Small intestine (tissue), 7 donors: ENCODE measurements at regions not wholly inside any gene's neighbourhood (a gene's known extent, or its start where the extent isn't known, plus 50 kb on each side); places are given as distances from the start of the nearest gene placed in this dataset.

Experiments used
- DNase-seq, 2 donors: peaks; one replicate each; pipeline versions ENCODE4 v3.0.0 to v3.0.0-alpha.2; 2013
- FAIRE-seq: peaks from 2 replicates; lab custom pipeline; 2012; peaks lifted over from hg19 to GRCh38; lab: Jason Lieb, UNC
- H3K27ac ChIP-seq, 3 donors: one replicate each; pipeline ENCODE4 v1.5.1; 2013; ENCODE audit warnings: low read length in 2 of 3, mild to moderate bottlenecking in 2 of 3, control low read depth in 1 of 3, inconsistent platforms in 1 of 3, low read depth in 1 of 3, moderate library complexity in 1 of 3
- H3K27me3 ChIP-seq, 3 donors: one replicate each; pipeline ENCODE4 v1.6.1; 2013; ENCODE audit warnings: low read length in 3 of 3, inconsistent platforms in 1 of 3; ENCODE audit not compliant: control insufficient read depth in 3 of 3, insufficient read depth in 3 of 3
- H3K36me3 ChIP-seq, 3 donors: one replicate each; pipeline ENCODE4 v1.6.1; 2013; ENCODE audit warnings: low read length in 3 of 3, inconsistent platforms in 1 of 3, low read depth in 1 of 3, mild to moderate bottlenecking in 1 of 3, moderate library complexity in 1 of 3; ENCODE audit not compliant: control insufficient read depth in 3 of 3, insufficient read depth in 2 of 3
- H3K4me1 ChIP-seq, 3 donors: one replicate each; pipeline ENCODE4 v1.6.1; 2013; ENCODE audit warnings: low read length in 2 of 3, inconsistent platforms in 1 of 3, low read depth in 1 of 3, mild to moderate bottlenecking in 1 of 3, moderate library complexity in 1 of 3; ENCODE audit not compliant: control insufficient read depth in 3 of 3, insufficient read depth in 2 of 3
- H3K4me3 ChIP-seq, 3 donors: one replicate each; pipeline ENCODE4 v1.5.1; 2013; ENCODE audit warnings: low read length in 3 of 3, control low read depth in 1 of 3, inconsistent platforms in 1 of 3, low read depth in 1 of 3, mild to moderate bottlenecking in 1 of 3, moderate library complexity in 1 of 3
- H3K9me3 ChIP-seq, 2 donors: one replicate each; pipeline ENCODE4 v1.6.1; 2013; ENCODE audit warnings: low read depth in 1 of 2, low read length in 1 of 2; ENCODE audit not compliant: control insufficient read depth in 2 of 2, insufficient read depth in 1 of 2
- WGBS, 3 donors: extraction: QIAGEN DNeasy Blood & Tissue Kit; methylation state at CpG; one replicate each; pipeline ENCODE4 v1.1.7; 2013; 5-methylcytosine and 5-hydroxymethylcytosine counted together
- donor health status: healthy with polysubstance abuse.
- donor health status: control.
- donor health status: control.
- donor health status: Bipolar disorder and iron deficiency.
- donor health status: healthy.

- H3K4me3 ChIP-seq: no peak overlapping the region
- FAIRE-seq: no peak
- H3K4me1 ChIP-seq: no peaks in the 10 kb centered on the region
- H3K27ac ChIP-seq: no peak overlapping the region
- no peaks in the 10 kb centered on the region for H3K36me3 ChIP-seq
- H3K9me3 ChIP-seq: peaks cover 0 to 5% of the 10 kb centered on the region in 2 donors
- no peaks in the 10 kb centered on the region for H3K27me3 ChIP-seq
- WGBS, 3 donors: 82 to 85% (median 84%) methylated on average over 4 of the region's 4 CpGs
- DNase-seq: no peak
Observed at GRCh38 chr7:89780291-89780690, 374.0 kb upstream of the STEAP1 start.

- Histone ChIP-seq H3K9me3 (peaks cover 0 to 5% of the 10 kb centered on the region in 2 donors), H3K27ac (no peak overlapping the region), H3K27me3 (no peaks in the 10 kb centered on the region), H3K4me3 (no peak overlapping the region), H3K4me1 (no peaks in the 10 kb centered on the region), H3K36me3 (no peaks in the 10 kb centered on the region)
- DNase-seq (no peak), FAIRE-seq (no peak)
- 79 to 94% (median 89%) methylated on average over 2 of the region's 2 CpGs for WGBS, 3 donors
Observed at GRCh38 chr7:89796481-89796880, 357.8 kb upstream of the STEAP1 start.

GRCh38 chr7:89797965-89798598 lies 356.2 kb upstream of the STEAP1 start:
- H3K4me1 ChIP-seq: no peaks in the 10 kb centered on the region

GRCh38 chr7:89798599-89798996 lies 355.7 kb upstream of the STEAP1 start:
- no peak for FAIRE-seq
- H3K27ac ChIP-seq: no peak overlapping the region

More at GRCh38 chr7:89797965-89798598, 356.2 kb upstream of the STEAP1 start:
- FAIRE-seq (no peak), DNase-seq (no peak)
- Histone ChIP-seq H3K36me3 (no peaks in the 10 kb centered on the region), H3K27me3 (no peaks in the 10 kb centered on the region), H3K4me3 (no peak overlapping the region), H3K27ac (no peak overlapping the region), H3K9me3 (peaks cover 0 to 5% of the 10 kb centered on the region in 2 donors)
- 62 to 81% (median 78%) methylated on average over 3 of the region's 3 CpGs for WGBS, 3 donors

GRCh38 chr7:89800761-89801160 lies 353.5 kb upstream of the STEAP1 start:
- DNase-seq (no peak), FAIRE-seq (no peak)
- 74 to 82% (median 78%) methylated on average over 2 of the region's 2 CpGs for WGBS, 3 donors
- Histone ChIP-seq H3K9me3 (peaks cover 0 to 5% of the 10 kb centered on the region in 2 donors), H3K4me1 (no peaks in the 10 kb centered on the region), H3K4me3 (no peak overlapping the region), H3K27ac (no peak overlapping the region), H3K36me3 (no peaks in the 10 kb centered on the region), H3K27me3 (no peaks in the 10 kb centered on the region)

More at GRCh38 chr7:89798599-89798996, 355.7 kb upstream of the STEAP1 start:
- Histone ChIP-seq H3K4me1 (no peaks in the 10 kb centered on the region), H3K36me3 (no peaks in the 10 kb centered on the region), H3K27me3 (no peaks in the 10 kb centered on the region), H3K9me3 (peaks cover 0 to 5% of the 10 kb centered on the region in 2 donors), H3K4me3 (no peak overlapping the region)
- WGBS, 3 donors: 88 to 95% (median 95%) methylated on average over 2 of the region's 2 CpGs
- no peak for DNase-seq

GRCh38 chr7:89809291-89809690 lies 345.0 kb upstream of the STEAP1 start:
- no peaks in the 10 kb centered on the region for H3K27me3 ChIP-seq
- WGBS, 3 donors: 72 to 88% (median 72%) methylated on average over 1 of the region's 1 CpG
- no peak for DNase-seq
- no peak overlapping the region for H3K4me3 ChIP-seq
- H3K4me1 ChIP-seq: no peaks in the 10 kb centered on the region
- FAIRE-seq: no peak
- H3K27ac ChIP-seq: no peak overlapping the region
- no peaks in the 10 kb centered on the region for H3K36me3 ChIP-seq
- peaks cover 0 to 3% of the 10 kb centered on the region in 2 donors for H3K9me3 ChIP-seq

GRCh38 chr7:89813081-89813480 lies 341.2 kb upstream of the STEAP1 start:
- H3K36me3 ChIP-seq: no peaks in the 10 kb centered on the region
- no peak overlapping the region for H3K27ac ChIP-seq
- H3K9me3 ChIP-seq: no peaks in the 10 kb centered on the region
- no peak for FAIRE-seq
- H3K27me3 ChIP-seq: no peaks in the 10 kb centered on the region
- no peak overlapping the region for H3K4me3 ChIP-seq
- WGBS, 3 donors: 64 to 85% (median 81%) methylated on average over 1 of the region's 1 CpG
- no peaks in the 10 kb centered on the region for H3K4me1 ChIP-seq
- no peak for DNase-seq

- Histone ChIP-seq H3K4me1 (no peaks in the 10 kb centered on the region), H3K27ac (no peak overlapping the region), H3K4me3 (no peak overlapping the region), H3K36me3 (no peaks in the 10 kb centered on the region), H3K9me3 (no peaks in the 10 kb centered on the region), H3K27me3 (no peaks in the 10 kb centered on the region)
- 66 to 70% (median 67%) methylated on average over 1 of the region's 1 CpG for WGBS, 3 donors
- DNase-seq (no peak), FAIRE-seq (no peak)
Observed at GRCh38 chr7:89826121-89826520, 328.1 kb upstream of the STEAP1 start.

- no peaks in the 10 kb centered on the region for H3K4me1 ChIP-seq
- H3K4me3 ChIP-seq: no peak overlapping the region
- no peaks in the 10 kb centered on the region for H3K27me3 ChIP-seq
- H3K27ac ChIP-seq: no peak overlapping the region
- DNase-seq (no peak), FAIRE-seq (no peak)
- no peaks in the 10 kb centered on the region for H3K36me3 ChIP-seq
- H3K9me3 ChIP-seq: no peaks in the 10 kb centered on the region
Observed at GRCh38 chr7:89826557-89826956, 327.7 kb upstream of the STEAP1 start.
